GM12874 (cell line): ENCODE measurements at regions not wholly inside any gene's neighbourhood (a gene's known extent, or its start where the extent isn't known, plus 50 kb on each side); places are given as distances from the start of the nearest gene placed in this dataset.

Experiments
- TF ChIP-seq, protein P1 (sequence below): IDR thresholded peaks from 2 replicates; pipeline ENCODE4 v1.5.1; 2011; ENCODE audit warnings: low read depth, mild to moderate bottlenecking, control low read depth, low read length, moderate library complexity; ENCODE audit not compliant: insufficient read depth

- TF ChIP-seq, protein P1, sequence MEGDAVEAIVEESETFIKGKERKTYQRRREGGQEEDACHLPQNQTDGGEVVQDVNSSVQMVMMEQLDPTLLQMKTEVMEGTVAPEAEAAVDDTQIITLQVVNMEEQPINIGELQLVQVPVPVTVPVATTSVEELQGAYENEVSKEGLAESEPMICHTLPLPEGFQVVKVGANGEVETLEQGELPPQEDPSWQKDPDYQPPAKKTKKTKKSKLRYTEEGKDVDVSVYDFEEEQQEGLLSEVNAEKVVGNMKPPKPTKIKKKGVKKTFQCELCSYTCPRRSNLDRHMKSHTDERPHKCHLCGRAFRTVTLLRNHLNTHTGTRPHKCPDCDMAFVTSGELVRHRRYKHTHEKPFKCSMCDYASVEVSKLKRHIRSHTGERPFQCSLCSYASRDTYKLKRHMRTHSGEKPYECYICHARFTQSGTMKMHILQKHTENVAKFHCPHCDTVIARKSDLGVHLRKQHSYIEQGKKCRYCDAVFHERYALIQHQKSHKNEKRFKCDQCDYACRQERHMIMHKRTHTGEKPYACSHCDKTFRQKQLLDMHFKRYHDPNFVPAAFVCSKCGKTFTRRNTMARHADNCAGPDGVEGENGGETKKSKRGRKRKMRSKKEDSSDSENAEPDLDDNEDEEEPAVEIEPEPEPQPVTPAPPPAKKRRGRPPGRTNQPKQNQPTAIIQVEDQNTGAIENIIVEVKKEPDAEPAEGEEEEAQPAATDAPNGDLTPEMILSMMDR = no peak
These were observed 109.6 kb upstream of the CXCL14 start for GRCh38 chr5:135688385-135688784.

DNA sequence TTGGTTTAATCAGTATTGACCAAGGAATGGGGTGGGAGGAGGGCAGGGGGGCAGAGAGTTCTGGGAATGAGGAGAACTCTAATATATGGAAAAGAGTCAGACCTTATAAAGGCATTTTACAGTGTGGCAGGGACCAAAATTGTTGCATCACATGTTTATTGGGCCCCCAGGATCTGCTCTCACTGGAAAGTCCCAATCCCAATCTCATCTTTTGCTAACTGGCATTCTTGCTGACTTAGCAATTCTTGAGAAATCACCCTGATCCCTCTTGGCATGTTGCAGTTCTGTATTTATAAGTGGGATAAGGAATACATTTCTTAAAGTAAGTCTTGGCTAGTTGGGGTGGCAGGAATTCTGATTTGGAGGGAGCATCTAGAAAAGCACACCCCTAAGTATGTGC, 104.4 kb upstream of the CXCL14 start:
- TF ChIP-seq, protein P1 = no peak

DNA sequence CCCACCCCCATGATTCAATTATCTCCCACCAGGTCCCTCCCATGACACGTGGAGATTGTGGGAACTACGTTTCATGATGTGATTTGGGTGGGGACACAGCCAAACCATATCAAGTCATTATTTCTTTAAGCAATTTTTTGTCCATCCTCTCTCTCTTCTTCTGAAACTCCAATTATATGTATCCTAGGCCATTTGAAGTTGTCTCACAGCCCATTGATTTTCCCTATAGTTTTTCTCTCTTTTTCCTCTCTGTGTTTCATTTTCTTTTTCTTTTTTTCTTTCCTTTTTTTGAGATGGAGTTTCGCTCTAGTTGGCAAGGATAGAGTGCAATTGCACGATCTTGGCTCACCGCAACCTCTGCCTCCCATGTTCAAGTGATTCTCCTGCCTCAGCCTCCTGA, 101.9 kb upstream of the CXCL14 start:
- TF ChIP-seq, protein P1 = no peak

- TF ChIP-seq, protein P1 = no peak
These were observed 100.0 kb upstream of the CXCL14 start for GRCh38 chr5:135678640-135679268.

DNA sequence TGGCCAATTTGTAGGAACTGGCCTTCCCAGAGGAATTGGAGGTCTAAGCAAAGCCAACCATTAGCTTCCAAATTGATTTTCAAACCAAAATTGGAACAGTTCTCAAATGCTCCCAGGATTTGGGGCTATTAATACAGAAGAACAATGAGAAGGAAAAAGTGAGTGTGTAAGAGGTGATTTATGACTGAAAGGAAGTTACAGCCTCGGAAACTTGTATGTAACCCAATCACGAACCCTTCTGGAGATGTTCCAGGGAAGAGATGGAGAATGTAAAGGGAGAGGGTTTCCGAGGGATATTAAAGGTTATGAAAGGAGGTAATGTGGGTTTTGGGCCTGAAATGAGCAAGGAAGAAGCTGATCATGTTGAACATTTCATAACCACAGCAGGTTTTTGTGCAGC, 93.2 kb upstream of the CXCL14 start:
- TF ChIP-seq, protein P1 = no peak

DNA sequence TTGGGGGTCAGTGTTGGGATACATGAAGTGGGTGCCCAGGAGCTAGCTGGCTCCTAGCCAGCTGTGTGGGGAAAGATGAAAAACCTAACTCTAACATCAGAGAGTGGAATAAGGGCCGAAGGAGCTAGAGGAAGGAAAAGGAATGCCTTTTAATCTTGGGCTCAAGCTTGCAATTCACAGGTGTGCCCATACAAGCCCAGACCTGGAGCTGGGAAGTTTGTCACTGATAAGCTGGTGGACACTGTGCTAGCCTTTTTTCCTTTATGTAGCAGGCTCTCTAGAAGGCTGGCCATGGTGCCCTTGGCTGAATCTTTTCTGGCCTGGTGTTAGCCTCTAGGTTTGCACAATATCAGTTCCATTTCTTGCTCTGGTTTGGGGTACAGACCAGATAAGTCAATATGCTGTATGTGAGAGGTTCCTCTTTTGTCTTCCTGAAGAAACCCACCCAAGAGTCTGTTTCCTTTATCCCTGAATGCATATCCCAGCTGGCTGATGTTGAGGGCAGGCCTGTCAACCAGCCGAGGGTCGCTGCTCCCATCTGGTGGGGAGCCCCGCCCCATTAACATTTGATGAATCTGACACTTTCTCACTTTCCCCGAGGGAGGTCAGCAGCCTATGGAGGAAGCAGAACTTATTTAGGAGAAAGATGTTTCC, 92.4 kb upstream of the CXCL14 start:
- TF ChIP-seq, protein P1 = no peak

GRCh38 chr5:135670588-135670987, 91.8 kb upstream of the CXCL14 start:
- TF ChIP-seq, protein P1 = no peak
